ENCODE measurements at regions not wholly inside any gene's neighbourhood (a gene's known extent, or its start where the extent isn't known, plus 50 kb on each side); places are given as distances from the start of the nearest gene placed in this dataset.

GRCh38 chr15:70274255-70274880 lies 176.7 kb upstream of the TLE3 start:
- TF ChIP-seq CTCF (IDR thresholded peaks at IDR 0.05) (no peak), POLR2A (IDR thresholded peaks at IDR 0.05) (no peak)
